Activated CD4-positive, alpha-beta T cell treated with anti-CD3 and anti-CD28 coated beads, Interleukin-2, amount 10 ng/mL, durations not matched to agents 24 days and 14 days (primary cell): ENCODE measurements at regions not wholly inside any gene's neighbourhood (a gene's known extent, or its start where the extent isn't known, plus 50 kb on each side); places are given as distances from the start of the nearest gene placed in this dataset.
"Not testable (repeated sequence)": the region's sequence is repeated elsewhere in the genome, so short reads cannot be mapped to it uniquely, and the experiment has no call there.

Source experiments
- DNase-seq: peaks from one replicate; pipeline ENCODE4 v3.0.0; 2022
- H3K27ac Mint-ChIP-seq: one replicate; pipeline ENCODE4 v1.8.0; 2022; ENCODE audit warnings: mild to moderate bottlenecking, mixed read lengths
- H3K27me3 Mint-ChIP-seq: one replicate; pipeline ENCODE4 v1.8.0; 2022; ENCODE audit warnings: mixed read lengths
- H3K36me3 Mint-ChIP-seq: one replicate; pipeline ENCODE4 v1.8.0; 2022; ENCODE audit warnings: low read depth, mild to moderate bottlenecking, mixed read lengths
- H3K4me1 Mint-ChIP-seq: one replicate; pipeline ENCODE4 v1.8.0; 2021; ENCODE audit warnings: mixed read lengths
- H3K4me3 Mint-ChIP-seq: one replicate; pipeline ENCODE4 v1.8.0; 2022; ENCODE audit warnings: mild to moderate bottlenecking, moderate library complexity, mixed read lengths
- H3K9me3 Mint-ChIP-seq: one replicate; pipeline ENCODE4 v1.8.0; 2021; ENCODE audit warnings: mixed read lengths
- intact Hi-C: fragments of 100-400 bp; cut with micrococcal nuclease; formaldehyde crosslinking; loops from one replicate; pipeline ENCODE4 v1.15.1; 2023

DNA sequence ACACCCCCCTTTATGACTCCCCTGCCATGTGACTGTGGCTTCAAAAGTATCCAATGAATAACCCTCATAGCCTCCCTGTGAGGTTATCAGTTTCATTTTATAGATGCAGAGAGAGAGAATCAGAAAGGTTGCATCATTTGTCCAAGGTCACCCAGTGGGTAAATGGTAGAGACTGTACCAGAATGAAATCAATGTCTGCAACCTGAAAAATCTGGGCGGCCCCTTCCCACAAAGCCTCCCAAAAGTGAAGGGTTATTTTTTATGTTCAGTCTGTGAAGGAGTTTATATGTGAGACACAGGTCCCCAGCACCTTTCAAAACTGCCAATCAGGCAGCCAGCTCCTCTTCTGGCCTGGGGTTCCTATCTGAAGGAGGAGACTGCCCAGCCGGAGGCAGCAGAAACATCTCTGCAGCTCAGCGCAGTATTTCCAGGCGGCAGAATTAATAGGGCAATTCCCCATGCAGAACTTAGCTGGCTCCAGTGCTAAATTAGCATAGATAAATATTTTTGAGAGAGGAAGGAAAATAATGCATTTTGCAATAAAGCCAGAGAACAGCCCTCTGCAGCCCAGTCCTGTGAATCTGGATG lies 130.8 kb upstream of the PRR20G start:
- H3K9me3 Mint-ChIP-seq: no peaks in the 10 kb centered on the region
- H3K27me3 Mint-ChIP-seq: peaks cover 29% of the 10 kb centered on the region
- DNase-seq: no peak
- H3K4me1 Mint-ChIP-seq: no peaks in the 10 kb centered on the region
- H3K36me3 Mint-ChIP-seq: no peaks in the 10 kb centered on the region
- no peak overlapping the region for H3K4me3 Mint-ChIP-seq
- intact Hi-C loops: no loop called here
- no peak overlapping the region for H3K27ac Mint-ChIP-seq

DNA sequence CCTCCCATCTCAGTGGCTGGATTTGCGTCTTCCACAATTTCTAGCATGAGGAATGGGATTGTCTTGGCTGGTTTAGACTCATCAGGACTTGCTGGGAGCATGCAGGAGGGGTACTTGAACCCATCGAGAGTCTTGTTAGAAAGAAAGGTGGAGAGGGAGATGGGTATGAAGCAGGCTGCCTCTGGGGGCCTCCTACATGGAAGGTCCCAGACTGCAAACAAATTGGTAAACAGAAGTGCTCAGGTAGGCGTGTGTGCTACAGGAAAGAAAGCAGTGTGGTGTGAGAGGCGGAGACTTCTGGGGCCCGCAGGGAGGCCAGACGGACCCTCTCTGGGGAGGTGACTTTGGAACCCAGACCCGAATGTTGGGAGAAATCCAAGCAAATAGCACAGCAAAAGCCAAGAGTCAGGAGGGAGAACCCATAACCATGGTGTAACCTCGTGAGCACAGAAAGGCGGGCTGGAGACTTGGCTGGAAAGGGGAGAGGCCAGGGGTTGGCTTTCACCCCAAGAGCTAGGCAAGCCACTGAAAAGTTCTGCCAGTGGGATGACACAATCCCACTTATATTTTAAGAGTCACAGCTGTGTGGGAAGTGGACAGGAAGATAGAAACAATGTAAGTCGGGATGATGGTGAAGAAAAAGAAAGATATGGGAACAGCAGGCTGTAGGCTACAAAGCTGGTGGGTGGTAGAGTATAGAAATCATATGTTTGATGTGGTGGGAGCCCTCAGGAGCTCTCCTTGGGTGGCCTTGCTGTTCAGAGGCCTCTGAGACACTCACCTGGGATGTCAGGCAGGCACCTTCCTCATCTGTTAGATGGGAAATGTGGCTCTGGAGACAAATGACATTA lies 130.1 kb upstream of the PRR20G start:
- Mint-ChIP-seq H3K4me3 (no peak overlapping the region), H3K4me1 (no peaks in the 10 kb centered on the region), H3K36me3 (no peaks in the 10 kb centered on the region), H3K9me3 (no peaks in the 10 kb centered on the region), H3K27ac (no peak overlapping the region), H3K27me3 (peaks cover 29% of the 10 kb centered on the region)
- DNase-seq: no peak
- intact Hi-C loops: no loop called here

DNA sequence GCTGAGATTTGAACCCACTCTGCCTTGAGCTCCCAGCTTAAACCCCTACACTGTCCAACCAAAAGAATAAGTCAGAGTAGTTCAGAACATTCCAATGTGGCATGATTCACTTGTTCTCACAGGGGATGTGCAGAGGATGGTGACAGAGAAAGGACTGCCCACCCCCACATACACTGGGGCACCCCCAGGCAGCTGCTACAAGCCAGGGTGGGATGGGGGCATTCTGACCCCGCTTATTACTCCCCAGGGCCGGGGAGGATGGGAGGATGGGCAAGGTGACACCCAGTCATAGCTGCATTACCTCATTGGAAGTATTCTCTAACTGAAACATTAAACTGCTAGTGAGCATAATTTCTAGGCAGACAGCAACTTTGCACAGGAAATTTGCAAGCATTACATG lies 126.0 kb upstream of the PRR20G start:
- H3K36me3 Mint-ChIP-seq: no peaks in the 10 kb centered on the region
- H3K9me3 Mint-ChIP-seq: no peaks in the 10 kb centered on the region
- H3K4me3 Mint-ChIP-seq: no peak overlapping the region
- DNase-seq: no peak
- H3K27me3 Mint-ChIP-seq: peaks cover 27% of the 10 kb centered on the region
- no peak overlapping the region for H3K27ac Mint-ChIP-seq
- intact Hi-C loops: no loop called here
- no peaks in the 10 kb centered on the region for H3K4me1 Mint-ChIP-seq

DNA sequence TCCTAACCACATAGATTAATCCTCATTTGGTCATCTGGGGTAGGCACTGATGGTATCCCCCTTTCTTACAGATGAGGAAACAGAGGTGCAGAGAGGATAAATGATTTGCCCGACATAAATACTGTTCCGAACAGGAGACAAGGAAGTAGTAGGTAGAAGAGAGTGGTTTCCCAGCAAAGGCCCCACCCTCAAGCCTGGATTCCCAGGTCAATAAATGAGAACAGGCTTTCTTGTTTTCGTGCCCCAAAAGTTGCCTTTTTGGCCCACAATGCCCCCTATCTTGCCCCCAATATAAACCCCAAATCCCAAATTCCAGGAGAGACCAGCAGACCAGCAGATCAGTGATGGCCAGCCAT lies 125.5 kb upstream of the PRR20G start:
- Mint-ChIP-seq H3K36me3 (no peaks in the 10 kb centered on the region), H3K27me3 (peaks cover 21% of the 10 kb centered on the region), H3K9me3 (no peaks in the 10 kb centered on the region), H3K27ac (no peak overlapping the region), H3K4me1 (no peaks in the 10 kb centered on the region), H3K4me3 (no peak overlapping the region)
- DNase-seq: no peak
- intact Hi-C loops: no loop called here

DNA sequence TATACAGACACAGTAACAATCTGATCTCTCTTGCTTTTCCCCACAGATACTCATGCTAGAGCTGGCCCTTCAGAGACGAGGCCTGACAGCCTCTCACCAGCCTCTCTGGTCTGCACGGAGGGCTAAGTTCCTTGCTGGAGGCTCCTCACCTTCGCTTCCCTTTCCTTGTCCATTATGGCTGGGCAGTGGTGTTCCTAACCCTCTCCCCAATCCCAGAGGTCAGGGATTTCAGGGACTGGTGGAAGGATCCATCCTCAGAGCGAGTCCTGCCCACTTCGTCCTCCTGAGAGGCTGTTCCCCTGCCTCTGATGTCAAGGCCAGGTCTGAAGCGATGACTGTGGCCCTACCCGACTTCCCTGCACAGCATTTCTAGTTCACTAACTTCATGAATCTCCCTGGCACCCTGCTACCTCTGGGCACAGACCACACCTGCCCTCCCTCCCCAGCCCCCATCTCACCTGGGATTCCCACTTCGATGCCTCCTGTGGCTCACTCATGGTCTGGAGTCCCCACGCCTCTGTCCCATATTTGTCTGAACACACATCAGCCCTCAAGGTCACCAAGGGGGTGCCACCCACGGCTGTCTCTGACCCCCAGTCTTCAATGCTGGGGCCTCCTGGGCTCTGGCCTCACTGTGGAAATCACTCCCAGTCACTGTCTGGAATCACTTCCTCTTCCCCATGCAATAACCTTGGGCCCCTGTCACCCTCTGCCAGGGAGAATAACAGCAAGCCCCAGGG lies 124.9 kb upstream of the PRR20G start:
- no peak for DNase-seq
- Mint-ChIP-seq H3K27ac (no peak overlapping the region), H3K9me3 (no peaks in the 10 kb centered on the region), H3K27me3 (peaks cover 17% of the 10 kb centered on the region), H3K36me3 (no peaks in the 10 kb centered on the region), H3K4me3 (no peak overlapping the region), H3K4me1 (no peaks in the 10 kb centered on the region)
- intact Hi-C loops: no loop called here

DNA sequence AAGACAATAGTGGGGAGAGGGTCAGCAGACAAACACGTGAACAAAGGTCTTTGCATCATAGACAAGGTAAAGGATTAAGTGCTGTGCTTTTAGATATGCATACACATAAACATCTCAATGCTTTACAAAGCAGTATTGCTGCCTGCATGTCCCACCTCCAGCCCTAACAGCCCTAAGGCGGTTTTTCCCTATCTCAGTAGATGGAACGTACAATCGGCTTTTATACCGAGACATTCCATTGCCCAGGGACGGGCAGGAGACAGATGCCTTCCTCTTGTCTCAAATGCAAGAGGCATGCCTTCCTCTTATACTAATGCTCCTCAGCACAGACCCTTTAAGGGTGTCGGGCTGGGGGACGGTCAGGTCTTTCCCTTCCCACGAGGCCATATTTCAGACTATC lies 124.0 kb upstream of the PRR20G start:
- DNase-seq, intact Hi-C loops, H3K27ac Mint-ChIP-seq, H3K4me1 Mint-ChIP-seq, H3K9me3 Mint-ChIP-seq, H3K4me3 Mint-ChIP-seq, H3K36me3 Mint-ChIP-seq: not testable (repeated sequence)
- H3K27me3 Mint-ChIP-seq: peaks cover 12% of the 10 kb centered on the region

DNA sequence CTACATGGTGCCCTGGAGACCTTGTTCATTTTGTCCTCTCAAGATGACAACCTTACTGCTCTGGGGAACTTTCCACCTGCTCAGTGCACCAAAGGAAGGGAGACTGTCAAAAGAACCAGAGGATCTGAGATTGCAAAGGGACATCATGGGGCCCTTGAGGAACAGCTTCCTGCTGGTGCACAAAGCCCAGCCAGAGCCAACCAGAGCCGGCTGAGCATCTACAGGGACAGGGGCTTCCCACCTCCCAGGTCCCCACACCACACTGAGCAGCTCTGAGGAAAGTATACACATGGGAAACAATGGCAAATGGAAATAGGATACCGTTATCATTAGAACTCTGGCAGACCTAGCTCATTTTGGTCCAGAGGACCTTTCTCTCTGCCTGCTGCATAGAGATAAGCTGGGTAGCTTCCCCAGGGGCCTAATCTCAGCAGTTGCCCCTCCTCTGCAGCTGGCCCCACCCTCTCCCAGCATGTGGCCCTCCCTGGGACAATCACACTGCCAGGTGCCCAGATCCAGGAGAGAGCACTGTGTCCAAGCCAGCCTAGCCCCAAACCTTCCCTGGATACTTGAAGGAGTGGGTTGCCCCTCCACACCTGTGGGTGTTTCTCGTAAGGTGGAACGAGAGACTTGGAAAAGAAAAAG lies 123.4 kb upstream of the PRR20G start:
- H3K27ac Mint-ChIP-seq: no peak overlapping the region
- H3K27me3 Mint-ChIP-seq: peaks cover 8% of the 10 kb centered on the region
- intact Hi-C loops: no loop called here
- no peaks in the 10 kb centered on the region for H3K36me3 Mint-ChIP-seq
- DNase-seq: no peak
- no peaks in the 10 kb centered on the region for H3K9me3 Mint-ChIP-seq
- no peaks in the 10 kb centered on the region for H3K4me1 Mint-ChIP-seq
- H3K4me3 Mint-ChIP-seq: no peak overlapping the region

DNA sequence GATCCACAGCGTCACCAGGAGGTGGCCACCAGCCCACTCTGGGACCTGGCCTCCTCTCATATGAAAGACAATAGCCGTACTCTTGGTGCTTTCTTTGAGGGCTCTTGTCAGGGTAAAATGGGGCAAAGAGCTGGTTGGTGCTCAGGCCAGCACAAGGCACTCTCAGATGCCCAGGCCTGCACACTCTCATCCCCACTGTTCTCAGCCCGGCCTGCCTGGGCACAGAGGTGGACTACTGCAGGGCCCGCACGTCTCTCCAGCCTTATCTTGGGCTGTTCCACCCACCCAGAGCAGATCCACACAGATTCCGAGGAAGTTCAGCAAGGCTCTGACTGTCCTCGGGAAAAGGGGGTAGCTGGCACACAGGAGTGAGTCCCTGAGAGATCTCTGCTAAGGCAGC lies 122.8 kb upstream of the PRR20G start:
- intact Hi-C loops: no loop called here
- peaks cover 6% of the 10 kb centered on the region for H3K27me3 Mint-ChIP-seq
- no peaks in the 10 kb centered on the region for H3K36me3 Mint-ChIP-seq
- no peaks in the 10 kb centered on the region for H3K9me3 Mint-ChIP-seq
- H3K4me3 Mint-ChIP-seq: no peak overlapping the region
- DNase-seq: no peak
- no peaks in the 10 kb centered on the region for H3K4me1 Mint-ChIP-seq
- no peak overlapping the region for H3K27ac Mint-ChIP-seq

DNA sequence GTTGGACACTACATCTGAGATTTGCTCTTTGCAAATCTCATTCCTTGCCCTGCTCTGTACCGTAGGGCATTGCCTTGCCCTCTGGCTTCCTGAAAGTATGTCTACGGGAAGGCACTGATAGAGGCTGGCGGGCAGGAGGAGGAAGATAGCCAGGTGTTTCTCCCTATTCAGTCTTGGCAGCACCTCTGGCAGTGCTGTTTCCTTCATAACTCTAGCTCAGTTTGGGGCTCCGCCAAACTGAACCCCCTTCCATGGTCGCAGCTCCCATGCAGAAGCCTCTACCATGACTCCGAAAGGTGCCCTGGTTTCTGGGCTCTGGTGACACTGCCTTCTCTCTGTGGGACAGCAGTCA lies 122.3 kb upstream of the PRR20G start:
- DNase-seq: no peak
- intact Hi-C loops: no loop called here
- Mint-ChIP-seq H3K36me3 (no peaks in the 10 kb centered on the region), H3K9me3 (no peaks in the 10 kb centered on the region), H3K4me1 (no peaks in the 10 kb centered on the region), H3K27me3 (peaks cover 3% of the 10 kb centered on the region), H3K4me3 (no peak overlapping the region), H3K27ac (no peak overlapping the region)

DNA sequence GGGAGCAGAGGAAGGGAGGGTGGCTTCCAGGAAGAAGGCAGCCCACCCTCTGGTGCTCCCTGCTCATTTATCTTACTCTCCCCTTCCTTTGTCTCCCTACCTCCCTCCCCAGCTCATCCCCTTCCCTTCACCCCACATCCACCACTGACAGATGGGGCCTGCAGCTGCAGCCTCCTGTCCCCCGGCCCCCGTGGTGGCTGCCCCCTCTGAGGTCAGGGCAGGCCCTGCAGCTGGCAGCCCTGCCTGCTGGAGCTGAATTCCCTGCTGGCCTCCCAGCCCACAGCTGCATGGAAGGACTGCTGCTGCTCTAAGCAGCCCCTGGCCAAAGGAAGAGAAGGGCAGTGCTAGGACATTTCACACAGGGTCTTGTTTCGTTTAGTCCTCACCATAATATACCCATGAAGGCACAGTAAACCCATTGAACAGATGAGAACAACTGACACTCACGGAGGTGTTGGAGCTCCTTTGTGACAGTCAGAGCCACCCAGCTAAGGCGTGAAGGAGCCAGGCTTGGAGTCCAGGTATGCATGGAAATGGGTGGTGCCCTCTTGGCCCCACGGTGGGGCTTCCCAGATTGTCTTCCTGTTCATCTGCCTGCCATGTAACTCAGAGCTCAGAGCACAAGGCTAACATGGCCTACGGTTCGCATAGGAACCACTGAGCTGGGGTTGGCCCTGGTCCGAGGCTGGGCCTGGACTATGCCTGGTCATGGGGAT lies 121.7 kb upstream of the PRR20G start:
- H3K9me3 Mint-ChIP-seq: no peaks in the 10 kb centered on the region
- no peak overlapping the region for H3K27ac Mint-ChIP-seq
- H3K4me1 Mint-ChIP-seq: no peaks in the 10 kb centered on the region
- H3K4me3 Mint-ChIP-seq: no peak overlapping the region
- peaks cover 1% of the 10 kb centered on the region for H3K27me3 Mint-ChIP-seq
- DNase-seq: no peak
- H3K36me3 Mint-ChIP-seq: no peaks in the 10 kb centered on the region
- intact Hi-C loops: no loop called here

DNA sequence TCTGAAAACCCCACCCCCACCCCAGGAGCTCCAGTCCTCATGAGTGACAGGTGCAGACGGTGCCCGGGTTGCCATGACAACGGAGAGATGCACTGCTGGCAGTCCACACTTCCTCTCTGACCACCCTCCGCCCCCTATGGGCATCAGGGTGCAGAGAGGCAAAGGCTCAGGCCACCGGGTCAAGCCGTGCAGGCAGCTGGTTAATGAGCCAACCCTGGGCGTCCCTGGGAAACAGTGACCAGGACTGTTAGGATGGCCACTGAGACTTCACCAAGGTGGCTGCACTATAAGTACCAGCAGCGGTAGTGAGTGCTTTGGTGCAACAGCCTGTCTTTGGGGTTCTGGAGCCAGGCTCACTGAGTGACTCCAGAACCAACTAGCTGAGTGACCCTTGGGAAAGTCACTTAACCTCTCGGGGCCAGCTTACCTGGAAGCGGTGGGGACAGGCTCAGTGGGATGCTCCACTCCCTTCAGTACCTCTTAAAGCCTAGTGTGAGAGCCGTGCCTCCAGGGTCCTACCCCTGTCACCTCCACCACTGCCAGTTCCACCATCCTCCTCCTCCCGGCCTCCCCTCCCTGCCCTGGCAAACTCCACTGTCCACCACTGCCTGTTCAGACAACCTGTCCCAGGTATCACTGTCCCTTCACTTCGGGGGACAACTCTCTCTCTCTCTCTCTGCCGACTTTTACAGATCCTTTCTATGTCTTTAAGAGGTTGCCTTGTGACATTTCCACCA lies 121.0 kb upstream of the PRR20G start:
- Mint-ChIP-seq H3K4me3 (no peak overlapping the region), H3K9me3 (no peaks in the 10 kb centered on the region), H3K4me1 (no peaks in the 10 kb centered on the region), H3K27ac (no peak overlapping the region), H3K36me3 (no peaks in the 10 kb centered on the region), H3K27me3 (peaks cover 1% of the 10 kb centered on the region)
- DNase-seq: no peak
- intact Hi-C loops: no loop called here

DNA sequence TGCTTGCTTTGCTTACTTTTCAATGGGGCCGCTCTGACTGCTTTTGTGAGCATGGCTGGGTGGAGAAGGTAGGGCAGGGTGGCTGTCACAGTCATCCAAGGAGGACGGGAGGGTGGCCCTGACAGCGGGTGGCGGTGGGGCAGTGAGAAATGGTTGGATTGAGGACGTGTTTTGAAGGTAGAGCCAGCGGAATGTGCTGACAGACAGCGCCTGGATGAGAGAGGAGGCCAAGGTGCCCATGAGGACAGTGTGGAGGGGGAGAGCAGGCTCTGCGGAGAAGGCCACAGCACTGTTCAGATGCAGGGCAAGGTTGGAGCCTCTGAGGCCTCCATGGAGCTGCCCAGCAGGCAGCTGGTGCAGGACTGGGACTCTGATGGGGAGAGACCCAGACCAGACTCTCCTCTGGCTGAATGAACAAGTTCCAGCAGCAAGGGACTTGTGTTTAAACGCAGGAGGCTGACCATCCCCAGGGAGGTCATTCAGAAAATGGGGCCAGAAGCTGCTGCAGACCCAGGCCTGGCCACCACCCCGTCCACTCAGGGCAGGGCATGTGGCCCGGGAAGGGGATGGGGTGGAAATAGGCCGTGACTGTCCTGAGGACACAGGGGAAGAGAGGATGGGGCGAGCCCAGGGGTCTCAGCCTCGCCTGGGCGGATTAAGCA lies 120.3 kb upstream of the PRR20G start:
- Mint-ChIP-seq H3K36me3 (no peaks in the 10 kb centered on the region), H3K4me3 (no peak overlapping the region), H3K9me3 (no peaks in the 10 kb centered on the region), H3K27ac (no peak overlapping the region), H3K4me1 (no peaks in the 10 kb centered on the region), H3K27me3 (peaks cover 1% of the 10 kb centered on the region)
- DNase-seq: no peak
- intact Hi-C loops: no loop called here
